ENCODE measurements at regions not wholly inside any gene's neighbourhood (a gene's known extent, or its start where the extent isn't known, plus 50 kb on each side); places are given as distances from the start of the nearest gene placed in this dataset.

GRCh38 chr3:74315291-74315690 is 299.2 kb downstream of the CNTN3 start:
- TF ChIP-seq FOXM1 (IDR thresholded peaks at IDR 0.05; ENCODE audit: borderline replicate concordance, low read depth), result no peak
- no peak for TF ChIP-seq NFIC (IDR thresholded peaks at IDR 0.05)
- TF ChIP-seq TAF1 (IDR thresholded peaks at IDR 0.05; ENCODE audit: low read depth), result no peak
- no peak for TF ChIP-seq EP300 (IDR thresholded peaks at IDR 0.05; ENCODE audit: borderline replicate concordance)
- no peak for TF ChIP-seq ZBTB7A (IDR thresholded peaks at IDR 0.05; ENCODE audit: low read depth)
- TF ChIP-seq EGR1 (IDR thresholded peaks at IDR 0.05), result no peak
- TF ChIP-seq TCF12 (IDR thresholded peaks at IDR 0.05; ENCODE audit: low read depth), result no peak
- TF ChIP-seq TEAD4 (IDR thresholded peaks at IDR 0.05), result no peak
- no peak for TF ChIP-seq MAX (IDR thresholded peaks at IDR 0.05)
- no peak for TF ChIP-seq YY1 (IDR thresholded peaks at IDR 0.05; ENCODE audit: low read depth)
- TF ChIP-seq, protein P1, sequence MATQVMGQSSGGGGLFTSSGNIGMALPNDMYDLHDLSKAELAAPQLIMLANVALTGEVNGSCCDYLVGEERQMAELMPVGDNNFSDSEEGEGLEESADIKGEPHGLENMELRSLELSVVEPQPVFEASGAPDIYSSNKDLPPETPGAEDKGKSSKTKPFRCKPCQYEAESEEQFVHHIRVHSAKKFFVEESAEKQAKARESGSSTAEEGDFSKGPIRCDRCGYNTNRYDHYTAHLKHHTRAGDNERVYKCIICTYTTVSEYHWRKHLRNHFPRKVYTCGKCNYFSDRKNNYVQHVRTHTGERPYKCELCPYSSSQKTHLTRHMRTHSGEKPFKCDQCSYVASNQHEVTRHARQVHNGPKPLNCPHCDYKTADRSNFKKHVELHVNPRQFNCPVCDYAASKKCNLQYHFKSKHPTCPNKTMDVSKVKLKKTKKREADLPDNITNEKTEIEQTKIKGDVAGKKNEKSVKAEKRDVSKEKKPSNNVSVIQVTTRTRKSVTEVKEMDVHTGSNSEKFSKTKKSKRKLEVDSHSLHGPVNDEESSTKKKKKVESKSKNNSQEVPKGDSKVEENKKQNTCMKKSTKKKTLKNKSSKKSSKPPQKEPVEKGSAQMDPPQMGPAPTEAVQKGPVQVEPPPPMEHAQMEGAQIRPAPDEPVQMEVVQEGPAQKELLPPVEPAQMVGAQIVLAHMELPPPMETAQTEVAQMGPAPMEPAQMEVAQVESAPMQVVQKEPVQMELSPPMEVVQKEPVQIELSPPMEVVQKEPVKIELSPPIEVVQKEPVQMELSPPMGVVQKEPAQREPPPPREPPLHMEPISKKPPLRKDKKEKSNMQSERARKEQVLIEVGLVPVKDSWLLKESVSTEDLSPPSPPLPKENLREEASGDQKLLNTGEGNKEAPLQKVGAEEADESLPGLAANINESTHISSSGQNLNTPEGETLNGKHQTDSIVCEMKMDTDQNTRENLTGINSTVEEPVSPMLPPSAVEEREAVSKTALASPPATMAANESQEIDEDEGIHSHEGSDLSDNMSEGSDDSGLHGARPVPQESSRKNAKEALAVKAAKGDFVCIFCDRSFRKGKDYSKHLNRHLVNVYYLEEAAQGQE (IDR thresholded peaks at IDR 0.05; ENCODE audit: low read depth), result no peak
- TF ChIP-seq, protein P2, sequence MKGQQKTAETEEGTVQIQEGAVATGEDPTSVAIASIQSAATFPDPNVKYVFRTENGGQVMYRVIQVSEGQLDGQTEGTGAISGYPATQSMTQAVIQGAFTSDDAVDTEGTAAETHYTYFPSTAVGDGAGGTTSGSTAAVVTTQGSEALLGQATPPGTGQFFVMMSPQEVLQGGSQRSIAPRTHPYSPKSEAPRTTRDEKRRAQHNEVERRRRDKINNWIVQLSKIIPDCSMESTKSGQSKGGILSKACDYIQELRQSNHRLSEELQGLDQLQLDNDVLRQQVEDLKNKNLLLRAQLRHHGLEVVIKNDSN (IDR thresholded peaks at IDR 0.05), result no peak
- no peak for TF ChIP-seq CREB1 (IDR thresholded peaks at IDR 0.05; ENCODE audit: low read depth)
- TF ChIP-seq RAD21 (IDR thresholded peaks at IDR 0.05; ENCODE audit: low read depth), result no peak

- TF ChIP-seq CREB1 (IDR thresholded peaks at IDR 0.05; ENCODE audit: low read depth), result no peak
- TF ChIP-seq, protein P2 (IDR thresholded peaks at IDR 0.05), result no peak
These were observed 299.8 kb downstream of the CNTN3 start for GRCh38 chr3:74314696-74315095.

- TF ChIP-seq, protein P1 (IDR thresholded peaks at IDR 0.05; ENCODE audit: low read depth), result no peak
- TF ChIP-seq TAF1 (IDR thresholded peaks at IDR 0.05; ENCODE audit: low read depth), result no peak
- no peak for TF ChIP-seq EGR1 (IDR thresholded peaks at IDR 0.05)
- TF ChIP-seq NFIC (IDR thresholded peaks at IDR 0.05), result no peak
- no peak for TF ChIP-seq CREB1 (IDR thresholded peaks at IDR 0.05; ENCODE audit: low read depth)
- TF ChIP-seq CEBPB (IDR thresholded peaks at IDR 0.05), result no peak
- no peak for TF ChIP-seq RAD21 (IDR thresholded peaks at IDR 0.05; ENCODE audit: low read depth)
- no peak for TF ChIP-seq YY1 (IDR thresholded peaks at IDR 0.05; ENCODE audit: low read depth)
- no peak for TF ChIP-seq MAX (IDR thresholded peaks at IDR 0.05)
- TF ChIP-seq TEAD4 (IDR thresholded peaks at IDR 0.05), result no peak
- TF ChIP-seq ZBTB7A (IDR thresholded peaks at IDR 0.05; ENCODE audit: low read depth), result no peak
- no peak for TF ChIP-seq TCF12 (IDR thresholded peaks at IDR 0.05; ENCODE audit: low read depth)
- no peak for TF ChIP-seq EP300 (IDR thresholded peaks at IDR 0.05; ENCODE audit: borderline replicate concordance)
- TF ChIP-seq FOXM1 (IDR thresholded peaks at IDR 0.05; ENCODE audit: borderline replicate concordance, low read depth), result no peak
- TF ChIP-seq, protein P2 (IDR thresholded peaks at IDR 0.05), result no peak
These were observed 304.7 kb downstream of the CNTN3 start for GRCh38 chr3:74309716-74310115.

DNA sequence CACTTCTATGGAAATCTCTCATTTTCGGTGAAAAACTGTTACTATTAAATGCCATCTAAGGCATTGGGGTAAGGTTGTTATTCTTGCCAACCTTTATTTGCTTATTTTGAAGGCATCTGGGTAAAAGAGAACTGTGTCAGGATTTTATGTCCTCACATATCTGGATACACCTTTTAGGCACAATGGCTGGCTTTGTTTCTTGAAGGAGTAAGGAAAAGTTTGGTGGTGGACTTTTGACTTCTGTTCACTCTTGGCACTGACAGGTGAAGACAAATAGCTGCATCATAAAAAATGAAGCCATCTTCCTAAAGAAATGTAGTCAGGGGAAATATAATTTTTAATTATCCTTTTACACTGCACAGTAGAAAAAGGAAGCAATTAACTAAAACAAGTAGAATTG is 310.0 kb downstream of the CNTN3 start:
- TF ChIP-seq CREB1 (IDR thresholded peaks at IDR 0.05; ENCODE audit: low read depth), result no peak
- TF ChIP-seq EP300 (IDR thresholded peaks at IDR 0.05; ENCODE audit: borderline replicate concordance), result no peak
- TF ChIP-seq RAD21 (IDR thresholded peaks at IDR 0.05; ENCODE audit: low read depth), result no peak
- TF ChIP-seq TCF12 (IDR thresholded peaks at IDR 0.05; ENCODE audit: low read depth), result no peak
- TF ChIP-seq CEBPB (IDR thresholded peaks at IDR 0.05), result no peak

- TF ChIP-seq YY1 (IDR thresholded peaks at IDR 0.05; ENCODE audit: low read depth) (no peak), ZBTB7A (IDR thresholded peaks at IDR 0.05; ENCODE audit: low read depth) (no peak), EGR1 (IDR thresholded peaks at IDR 0.05) (no peak)
These were observed 310.7 kb downstream of the CNTN3 start for GRCh38 chr3:74303711-74304110.

DNA sequence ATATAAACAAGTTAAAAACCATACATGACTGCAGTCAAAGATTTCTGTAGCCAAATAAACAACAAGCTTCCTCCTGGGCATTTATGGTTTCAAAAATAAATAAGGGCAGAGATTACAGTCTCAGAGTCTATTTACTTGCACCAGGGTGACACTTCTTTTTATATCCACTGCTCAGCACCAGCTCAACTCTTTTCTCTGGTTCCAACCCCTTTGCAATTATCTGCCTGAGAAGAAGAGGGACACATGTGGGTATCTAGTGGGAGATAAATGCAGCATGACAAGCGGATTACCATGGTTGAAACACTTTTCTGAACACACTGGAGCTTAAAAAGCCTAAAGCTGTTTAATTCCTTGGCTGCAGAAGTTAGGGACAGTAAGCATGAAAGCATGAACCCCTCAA is 311.5 kb downstream of the CNTN3 start:
- TF ChIP-seq RAD21 (IDR thresholded peaks at IDR 0.05; ENCODE audit: low read depth), result no peak
- TF ChIP-seq, protein P2 (IDR thresholded peaks at IDR 0.05), result no peak
- no peak for TF ChIP-seq FOXM1 (IDR thresholded peaks at IDR 0.05; ENCODE audit: borderline replicate concordance, low read depth)
- no peak for TF ChIP-seq EP300 (IDR thresholded peaks at IDR 0.05; ENCODE audit: borderline replicate concordance)
- TF ChIP-seq MAX (IDR thresholded peaks at IDR 0.05), result no peak

All from Ishikawa (cell line).